NCI-H128 (cell line): ENCODE measurements at regions not wholly inside any gene's neighbourhood (a gene's known extent, or its start where the extent isn't known, plus 50 kb on each side); places are given as distances from the start of the nearest gene placed in this dataset.
"Not testable (repeated sequence)": the region's sequence is repeated elsewhere in the genome, so short reads cannot be mapped to it uniquely, and the experiment has no call there.

Experiments used
- DNase-seq: peaks from one replicate; lab custom pipeline; 2025; ENCODE audit not compliant: unreplicated experiment; lab: John Stamatoyannopoulos, UW

DNA sequence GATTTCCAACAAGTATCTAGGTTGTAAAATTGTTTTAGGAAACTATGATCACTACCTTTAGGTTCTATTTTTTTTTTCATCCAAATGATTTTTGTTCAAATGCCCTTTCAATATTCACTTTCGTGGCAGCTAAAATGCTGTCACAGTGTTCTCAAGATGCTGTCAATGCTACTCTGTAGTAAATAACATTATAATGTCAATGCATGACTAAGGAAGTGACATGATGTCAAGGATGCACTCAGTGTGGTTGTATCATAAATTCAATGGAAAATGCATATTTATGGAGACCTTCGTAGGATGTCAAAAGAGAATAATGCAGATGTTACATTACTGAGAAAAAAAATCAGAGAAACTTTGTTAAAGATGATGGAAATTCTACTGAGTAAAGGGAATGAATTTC is 673.8 kb downstream of the ANKRD7 start:
- no peak for DNase-seq

- DNase-seq: no peak
Measured at GRCh38 chr7:118902600-118902999, 678.1 kb downstream of the ANKRD7 start.

DNA sequence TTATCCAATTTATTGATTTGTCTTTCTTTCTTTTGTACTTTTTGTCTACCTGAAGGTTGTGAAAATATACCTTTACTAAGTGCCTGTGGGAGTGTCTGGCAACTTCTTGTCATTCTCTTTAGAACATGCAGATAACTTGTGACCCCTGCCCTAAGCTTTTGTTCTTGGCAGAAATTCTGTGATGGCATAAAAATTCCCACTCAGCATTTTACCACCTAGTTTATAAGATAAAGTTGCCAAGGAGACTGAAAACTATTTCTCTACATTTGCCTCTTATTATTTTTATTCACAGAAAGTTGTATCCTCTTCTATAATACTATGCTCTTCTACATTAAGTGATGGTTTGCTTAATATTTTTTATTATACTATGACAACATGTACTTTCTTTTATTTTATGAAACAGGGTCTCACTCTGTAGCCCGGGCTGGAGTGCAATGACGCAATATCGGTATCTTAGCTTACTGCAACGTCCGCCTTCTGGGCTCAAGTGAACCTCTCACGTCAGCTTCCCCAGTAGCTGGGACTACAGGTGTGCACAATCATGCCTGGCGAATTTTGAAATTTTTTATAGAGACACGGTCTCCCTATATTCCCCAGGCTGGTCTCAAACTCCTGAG is 683.5 kb downstream of the ANKRD7 start:
- no peak for DNase-seq

DNA sequence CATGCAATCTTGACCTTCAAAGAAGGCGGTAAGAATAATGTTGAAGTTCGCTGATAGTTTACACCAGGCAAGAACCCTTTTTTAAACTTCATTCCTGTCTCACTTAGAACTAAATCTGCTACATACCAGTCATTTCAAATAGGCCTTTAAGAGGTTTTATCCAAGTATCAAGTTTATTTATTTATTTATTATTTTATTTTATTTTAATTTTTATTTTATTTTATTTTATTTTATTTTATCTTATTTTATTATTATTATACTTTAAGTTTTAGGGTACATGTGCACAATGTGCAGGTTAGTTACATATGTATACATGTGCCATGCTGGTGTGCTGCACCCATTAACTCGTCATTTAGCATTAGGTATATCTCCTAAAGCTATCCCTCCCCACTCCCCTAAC is 691.6 kb downstream of the ANKRD7 start:
- DNase-seq: not testable (repeated sequence)

DNA sequence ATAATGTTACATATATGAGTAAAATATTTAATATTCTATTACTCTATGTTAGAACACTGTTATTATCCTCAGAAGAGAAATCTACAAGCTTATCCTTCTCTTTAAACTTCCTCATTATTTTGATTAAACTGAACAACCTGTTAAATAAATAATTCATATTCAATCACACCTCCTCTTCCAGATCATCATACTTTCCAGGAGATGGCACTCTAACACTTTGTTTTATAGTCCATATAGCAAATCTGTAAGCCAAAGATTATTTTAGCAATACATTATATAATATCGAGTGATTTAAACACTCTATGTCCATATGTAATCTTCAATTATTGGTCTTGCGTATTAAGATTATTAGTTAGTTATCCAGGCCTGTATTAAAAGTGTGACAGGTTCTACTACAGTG is 694.1 kb downstream of the ANKRD7 start:
- DNase-seq: no peak

- no peak for DNase-seq
Measured at GRCh38 chr7:118938845-118939244, 714.3 kb downstream of the ANKRD7 start.

- no peak for DNase-seq
Measured at GRCh38 chr7:118944271-118944670, 719.8 kb downstream of the ANKRD7 start.

GRCh38 chr7:118945911-118946682 is 721.6 kb downstream of the ANKRD7 start:
- DNase-seq: no peak

GRCh38 chr7:118948508-118948907 is 724.0 kb downstream of the ANKRD7 start:
- no peak for DNase-seq

DNA sequence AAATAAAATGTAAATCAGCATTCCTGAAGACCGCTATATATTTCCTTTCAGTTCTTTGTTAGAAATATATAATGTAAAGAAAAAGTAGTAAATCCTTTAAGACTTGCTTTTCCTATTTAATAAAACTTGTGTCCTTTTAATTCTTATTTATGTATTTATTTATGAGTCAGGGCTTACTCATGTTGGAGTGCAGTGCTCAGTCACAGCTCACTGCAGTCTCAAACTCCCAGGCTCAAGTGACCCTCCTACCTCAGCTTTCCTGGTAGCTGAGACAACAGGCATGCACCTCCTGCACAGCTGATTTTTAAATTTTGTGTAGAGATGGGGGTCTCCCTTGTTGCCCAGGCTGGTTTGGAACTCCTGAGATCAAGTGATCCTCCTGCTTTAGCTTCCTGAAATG is 724.5 kb downstream of the ANKRD7 start:
- no peak for DNase-seq

- not testable (repeated sequence) for DNase-seq
Measured at GRCh38 chr7:118956285-118956684, 731.8 kb downstream of the ANKRD7 start.

- DNase-seq: no peak
Measured at GRCh38 chr7:118969370-118969769, 744.9 kb downstream of the ANKRD7 start.

DNA sequence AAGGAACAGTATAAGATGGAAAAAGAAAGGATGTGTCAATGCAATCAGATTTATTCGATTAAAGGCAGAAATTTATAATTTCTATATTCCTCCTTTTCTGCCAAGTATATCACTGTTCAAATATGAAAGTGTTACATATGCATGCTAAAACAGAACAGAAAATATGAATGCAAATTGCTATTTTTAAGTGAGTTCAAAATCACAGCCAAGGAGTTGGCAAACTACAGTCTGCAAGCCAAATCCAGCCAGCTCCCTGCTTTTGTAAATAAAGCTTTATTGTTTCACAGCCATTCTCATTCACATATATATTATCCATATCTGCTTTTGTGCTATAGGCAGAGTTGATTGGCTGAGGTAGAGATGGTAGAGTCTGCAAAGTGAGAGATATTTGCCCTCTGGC is 747.2 kb downstream of the ANKRD7 start:
- no peak for DNase-seq

GRCh38 chr7:118974836-118975235 is 750.3 kb downstream of the ANKRD7 start:
- DNase-seq: no peak

DNA sequence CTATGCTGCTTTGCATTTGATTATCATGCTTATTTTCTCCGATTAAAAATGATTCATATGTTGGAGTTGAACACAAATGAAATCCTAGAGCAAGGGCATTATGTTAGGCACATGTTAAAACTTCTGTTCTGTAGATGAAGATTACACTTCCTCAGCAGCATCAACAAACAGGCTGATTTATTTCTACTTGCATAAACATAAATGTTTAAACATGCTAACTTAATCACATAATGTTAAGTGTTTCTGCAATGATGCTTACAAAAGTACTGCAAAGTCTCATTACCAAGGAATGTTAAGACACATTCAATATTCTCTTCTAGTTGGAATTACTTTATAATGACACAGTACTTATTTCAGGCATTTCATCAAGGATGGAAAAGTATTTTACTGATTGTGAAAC is 770.8 kb downstream of the ANKRD7 start:
- DNase-seq: no peak

DNA sequence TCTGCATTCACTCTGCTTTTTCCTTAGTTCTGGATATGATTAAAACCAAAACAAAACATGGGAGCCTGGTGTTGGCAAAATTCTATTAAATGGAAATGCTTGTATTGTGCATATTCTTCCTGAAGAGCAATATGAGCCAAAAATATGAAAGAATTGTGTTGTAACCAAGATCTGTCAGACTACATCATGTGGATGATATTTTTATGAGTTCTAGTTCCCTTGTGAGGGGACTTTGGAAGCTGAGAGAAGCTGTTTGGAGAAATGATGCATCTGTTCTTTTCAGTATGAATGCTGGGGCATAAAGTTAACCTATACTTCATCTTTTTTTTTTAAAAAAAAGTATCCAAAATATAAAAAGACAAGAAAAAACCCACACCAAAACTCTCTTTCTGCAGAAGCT is 782.7 kb downstream of the ANKRD7 start:
- DNase-seq: no peak

GRCh38 chr7:119010635-119011034 is 786.1 kb downstream of the ANKRD7 start:
- no peak for DNase-seq

GRCh38 chr7:119026391-119026790 is 801.9 kb downstream of the ANKRD7 start:
- DNase-seq: no peak

GRCh38 chr7:119028736-119029135 is 804.2 kb downstream of the ANKRD7 start:
- no peak for DNase-seq

DNA sequence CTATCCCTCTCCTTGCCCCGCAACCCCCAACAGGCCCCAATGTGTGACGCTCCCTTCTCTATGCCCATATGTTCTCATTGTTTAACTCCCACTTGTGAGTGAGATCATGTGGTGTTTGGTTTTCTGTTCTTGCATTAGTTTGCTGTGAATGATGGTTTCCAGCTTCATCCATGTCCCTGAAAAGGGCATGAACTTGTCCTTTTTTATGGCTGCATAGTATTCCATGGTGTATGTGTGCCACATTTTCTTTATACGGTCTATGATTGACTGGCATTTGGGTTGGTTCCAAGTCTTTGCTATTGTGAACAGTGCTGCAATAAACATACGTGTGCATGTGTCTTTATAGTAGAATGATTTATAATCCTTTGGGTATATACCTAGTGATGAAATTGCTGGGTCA is 807.6 kb downstream of the ANKRD7 start:
- DNase-seq: not testable (repeated sequence)

DNA sequence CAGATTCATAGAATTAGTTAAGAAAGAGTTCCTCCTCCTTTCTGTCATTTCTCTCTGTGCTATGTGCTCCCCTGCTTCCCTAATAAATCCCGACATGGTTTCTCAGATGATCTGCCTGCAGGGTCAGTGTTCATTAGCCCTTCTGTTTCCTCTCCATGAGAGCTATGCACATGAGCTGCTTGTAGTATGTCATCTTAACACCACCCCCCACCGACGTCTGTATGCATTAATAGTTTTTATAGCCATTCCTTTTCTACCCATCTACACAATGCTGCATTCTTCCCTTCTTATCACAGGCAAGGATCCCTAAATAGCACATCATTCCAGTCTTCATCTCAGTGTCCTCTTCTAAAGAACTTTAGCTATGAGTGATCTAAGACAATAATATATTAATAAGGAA is 809.1 kb downstream of the ANKRD7 start:
- no peak for DNase-seq

- no peak for DNase-seq
Measured at GRCh38 chr7:119037941-119038340, 813.4 kb downstream of the ANKRD7 start.

- no peak for DNase-seq
Measured at GRCh38 chr7:119046068-119046467, 821.6 kb downstream of the ANKRD7 start.
